HG03066 (cell line): ENCODE measurements at regions not wholly inside any gene's neighbourhood (a gene's known extent, or its start where the extent isn't known, plus 50 kb on each side); places are given as distances from the start of the nearest gene placed in this dataset.
"Not testable (repeated sequence)": the region's sequence is repeated elsewhere in the genome, so short reads cannot be mapped to it uniquely, and the experiment has no call there.

Experiments
- ATAC-seq: cut with Tn5 transposase; IDR thresholded peaks from one replicate; pipeline ENCODE4 v1.9.1; 2021; ENCODE audit warnings: low read depth; ENCODE audit not compliant: unreplicated experiment

GRCh38 chr1:185517808-185518419, 200.9 kb upstream of the IVNS1ABP start:
- no peak for ATAC-seq

GRCh38 chr1:185517301-185517700, 200.3 kb upstream of the IVNS1ABP start:
- not testable (repeated sequence) for ATAC-seq

DNA sequence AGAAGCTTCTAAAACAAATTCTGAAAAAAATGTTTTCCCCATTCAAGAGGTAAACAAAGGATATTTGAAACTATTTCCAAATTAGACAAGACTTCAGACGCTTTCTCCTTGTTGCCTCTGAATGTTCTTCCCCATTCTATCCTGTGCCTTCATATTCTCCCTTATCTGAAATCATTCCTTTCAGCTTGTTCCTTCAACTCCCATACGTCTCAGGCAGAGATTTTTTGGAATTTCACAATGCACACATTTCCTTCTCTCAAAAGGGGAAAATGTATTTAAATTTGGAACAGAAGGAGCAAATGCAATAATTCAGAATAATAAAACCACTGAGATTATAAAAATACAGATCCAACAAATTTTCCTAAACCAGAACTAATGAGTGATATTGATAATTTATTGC, 198.7 kb upstream of the IVNS1ABP start:
- ATAC-seq = no peak

DNA sequence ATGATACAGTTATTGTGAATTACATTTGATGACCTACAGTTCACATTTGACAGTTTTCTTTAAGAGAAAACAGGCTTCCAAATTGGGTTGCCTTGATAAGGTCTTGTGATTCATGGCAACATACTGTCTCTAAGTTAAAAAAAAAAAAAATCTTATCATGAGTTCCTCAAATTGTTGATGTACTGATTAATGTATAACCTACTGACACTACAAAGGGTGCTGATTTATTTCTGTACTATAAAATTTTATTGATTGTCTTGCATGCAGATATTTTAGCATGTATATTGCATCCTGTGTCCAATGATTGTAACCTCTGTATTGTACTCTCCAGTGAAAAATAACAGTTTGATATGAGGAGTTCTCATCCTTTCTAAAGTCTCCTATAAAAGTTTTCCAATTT, 197.3 kb upstream of the IVNS1ABP start:
- ATAC-seq = no peak

DNA sequence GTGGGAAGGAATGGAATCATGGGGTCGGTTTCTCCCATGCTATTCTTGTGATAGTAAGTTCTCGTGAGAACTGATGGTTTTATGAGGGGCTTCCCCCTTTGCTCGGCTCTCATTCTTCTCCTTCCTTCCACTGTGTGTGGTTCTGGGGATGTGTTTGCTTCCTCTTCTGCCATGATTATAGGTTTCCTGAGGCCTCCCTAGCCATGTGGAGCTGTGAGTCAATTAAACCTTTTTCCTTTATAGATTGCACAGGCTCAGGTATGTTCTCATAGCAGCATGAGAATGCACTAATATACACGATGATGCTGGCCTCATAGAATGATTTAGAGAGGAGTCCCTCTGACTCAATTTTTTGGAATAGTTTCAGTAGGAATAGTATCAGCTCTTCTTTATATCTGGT, 195.4 kb upstream of the IVNS1ABP start:
- no peak for ATAC-seq

GRCh38 chr1:185501099-185501498, 184.1 kb upstream of the IVNS1ABP start:
- no peak for ATAC-seq

DNA sequence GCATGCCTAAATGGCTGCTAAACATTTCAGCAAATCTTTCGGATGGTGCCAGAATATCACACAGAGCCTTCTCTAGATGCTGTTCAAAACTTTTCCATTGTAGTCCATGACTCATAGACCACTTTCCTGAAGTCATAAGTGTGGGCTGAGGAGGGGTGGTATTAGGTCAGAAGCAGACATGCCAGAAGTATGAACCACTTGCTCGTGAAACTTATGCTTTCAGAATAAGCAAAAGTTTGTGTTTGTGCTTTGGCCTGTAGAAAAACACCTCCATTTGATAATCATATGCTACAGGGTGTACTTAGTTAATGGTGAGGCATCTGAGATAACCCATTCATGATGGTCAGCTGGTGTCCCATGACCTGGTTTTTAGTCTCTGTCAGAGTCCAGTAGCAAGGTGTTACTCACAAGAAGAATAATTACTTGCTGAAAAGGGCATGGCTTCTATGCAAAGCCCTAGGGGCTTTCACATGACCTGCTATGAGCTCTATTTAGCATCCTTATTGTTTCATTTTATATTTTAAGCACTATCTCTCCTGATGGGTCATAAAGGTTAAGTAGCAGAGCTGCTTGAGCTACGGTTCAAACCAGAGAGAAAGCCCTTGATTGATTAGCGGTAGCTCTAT, 183.1 kb upstream of the IVNS1ABP start:
- no peak for ATAC-seq

DNA sequence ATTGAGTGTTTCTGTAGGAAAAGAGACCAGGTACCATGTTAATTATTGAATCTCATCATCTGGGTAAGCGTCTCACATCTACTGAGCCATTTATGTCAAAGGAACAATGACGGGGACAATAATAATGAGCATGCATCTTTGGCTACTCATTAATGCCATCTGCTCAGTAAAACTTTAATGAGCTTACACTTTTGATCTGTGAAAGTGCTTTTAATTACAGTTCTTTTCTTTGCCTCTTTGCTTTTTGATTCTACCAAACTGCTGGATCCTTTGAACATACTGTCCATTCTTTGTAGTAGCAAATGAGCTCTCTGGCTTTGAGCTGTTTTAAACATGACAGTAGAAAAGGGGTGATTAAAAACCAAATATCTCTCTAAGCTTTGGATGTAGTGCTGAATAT, 181.2 kb upstream of the IVNS1ABP start:
- no peak for ATAC-seq

GRCh38 chr1:185497177-185497576, 180.1 kb upstream of the IVNS1ABP start:
- ATAC-seq = no peak

- ATAC-seq = no peak
Measured at GRCh38 chr1:185495898-185496297, 178.9 kb upstream of the IVNS1ABP start.

DNA sequence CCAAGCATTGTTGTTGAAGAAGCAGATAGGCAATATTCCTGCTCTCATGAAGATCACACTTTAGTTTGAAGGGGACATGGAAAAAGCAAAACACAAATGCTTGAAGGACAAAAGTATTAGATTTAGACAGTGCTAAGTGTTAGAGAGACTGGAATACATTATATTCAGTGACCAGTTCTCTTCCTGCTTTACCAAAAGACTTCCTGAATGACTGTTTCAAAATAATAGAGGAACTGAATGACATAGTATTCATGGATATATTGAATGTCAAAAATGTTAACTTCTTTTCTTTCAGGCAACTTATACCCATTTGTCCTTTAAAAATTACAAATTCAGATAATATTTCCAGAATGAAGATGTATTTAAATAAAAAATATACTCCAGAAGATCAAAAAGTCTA, 178.0 kb upstream of the IVNS1ABP start:
- no peak for ATAC-seq

DNA sequence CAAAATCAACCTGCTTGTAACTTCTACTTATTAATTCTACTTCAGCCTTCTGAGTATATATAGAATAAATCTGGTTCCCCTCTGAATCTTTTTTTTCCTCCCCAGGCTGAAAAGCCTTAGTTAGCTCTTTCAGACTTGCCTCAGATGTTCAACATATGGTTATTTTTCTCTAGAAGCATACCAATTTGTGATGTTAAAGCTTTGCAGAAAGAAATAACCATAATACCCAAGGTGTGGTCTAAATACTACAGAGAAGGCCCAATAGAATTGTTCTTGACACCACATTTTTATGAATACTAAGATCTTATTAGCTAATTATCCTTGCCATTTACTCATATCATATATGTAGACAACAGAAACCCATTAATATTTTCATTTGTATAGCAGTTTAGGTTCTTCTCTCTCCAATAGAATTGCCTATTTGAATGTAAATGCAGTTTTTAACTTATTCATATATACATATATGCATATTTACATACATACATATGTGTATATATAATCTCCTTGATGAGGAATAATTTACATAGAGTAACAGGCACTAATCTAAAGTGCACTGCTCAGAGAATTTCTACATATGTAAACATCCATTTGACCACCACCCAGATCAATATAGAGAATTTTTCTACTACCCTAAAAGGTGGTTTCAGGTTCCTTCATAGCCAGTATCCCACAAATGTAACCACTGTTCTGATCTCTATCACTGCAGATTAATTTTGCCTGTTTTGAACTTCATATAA, 175.2 kb upstream of the IVNS1ABP start:
- no peak for ATAC-seq

GRCh38 chr1:185491604-185492003, 174.6 kb upstream of the IVNS1ABP start:
- no peak for ATAC-seq

DNA sequence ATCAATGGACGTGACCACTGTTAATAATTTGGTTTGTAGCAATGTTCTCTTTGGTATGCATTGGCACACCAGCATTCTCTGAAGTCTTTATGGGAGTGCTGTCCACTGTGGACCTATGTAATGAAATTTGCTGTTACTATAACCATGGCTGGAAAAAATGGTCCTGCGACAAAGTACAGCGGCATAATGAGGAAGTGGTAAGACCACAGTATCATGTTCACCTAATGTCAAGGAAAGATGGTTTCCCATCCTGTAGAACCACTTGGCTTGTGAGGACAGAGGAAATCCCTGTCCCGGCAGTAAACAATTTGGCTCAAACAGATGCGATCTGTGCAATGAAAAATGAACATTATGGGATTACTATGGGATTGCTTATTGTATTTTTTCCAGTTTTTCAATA, 173.9 kb upstream of the IVNS1ABP start:
- ATAC-seq = no peak

GRCh38 chr1:185489406-185489805, 172.4 kb upstream of the IVNS1ABP start:
- ATAC-seq = no peak

- ATAC-seq = no peak
Measured at GRCh38 chr1:185488808-185489207, 171.8 kb upstream of the IVNS1ABP start.

- ATAC-seq = no peak
Measured at GRCh38 chr1:185487936-185488335, 170.9 kb upstream of the IVNS1ABP start.

DNA sequence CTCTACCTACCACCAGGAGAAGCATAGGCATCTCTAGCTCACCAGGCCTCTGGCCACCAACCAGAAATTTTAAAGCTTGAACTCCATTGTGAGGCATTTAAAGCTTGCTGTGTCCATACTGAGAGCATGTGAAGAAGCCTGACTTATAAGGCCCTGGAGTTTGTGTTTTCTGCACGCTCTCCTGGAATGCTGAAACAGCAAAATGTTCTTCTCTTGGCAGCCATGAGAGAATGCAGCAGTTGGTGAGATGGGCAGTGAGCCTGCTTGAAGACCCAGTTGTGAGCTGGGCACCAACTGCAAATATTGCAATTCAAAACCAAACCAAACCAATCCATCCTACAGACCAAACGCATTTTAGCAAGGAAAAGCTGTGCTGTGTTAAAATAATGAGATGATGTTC, 170.0 kb upstream of the IVNS1ABP start:
- no peak for ATAC-seq

DNA sequence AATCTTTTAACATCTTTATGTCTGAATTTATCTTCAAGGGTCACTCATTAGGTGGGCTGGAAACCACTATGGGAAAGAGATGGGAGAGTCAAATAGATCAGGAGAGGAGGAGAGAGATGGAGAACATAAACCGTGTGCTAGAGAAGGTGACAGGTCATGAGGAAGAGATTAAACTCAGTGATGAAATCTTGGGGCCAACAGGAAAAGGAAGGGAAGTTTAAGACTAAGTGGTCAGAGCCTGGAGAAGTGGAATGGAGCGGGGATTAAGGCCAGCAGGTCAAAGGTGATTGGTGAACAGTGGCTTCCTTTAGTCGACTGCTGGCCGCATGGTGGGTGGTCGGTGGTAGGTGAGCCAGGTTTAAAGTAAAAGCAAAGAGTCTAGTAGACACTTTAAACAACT, 169.3 kb upstream of the IVNS1ABP start:
- no peak for ATAC-seq

DNA sequence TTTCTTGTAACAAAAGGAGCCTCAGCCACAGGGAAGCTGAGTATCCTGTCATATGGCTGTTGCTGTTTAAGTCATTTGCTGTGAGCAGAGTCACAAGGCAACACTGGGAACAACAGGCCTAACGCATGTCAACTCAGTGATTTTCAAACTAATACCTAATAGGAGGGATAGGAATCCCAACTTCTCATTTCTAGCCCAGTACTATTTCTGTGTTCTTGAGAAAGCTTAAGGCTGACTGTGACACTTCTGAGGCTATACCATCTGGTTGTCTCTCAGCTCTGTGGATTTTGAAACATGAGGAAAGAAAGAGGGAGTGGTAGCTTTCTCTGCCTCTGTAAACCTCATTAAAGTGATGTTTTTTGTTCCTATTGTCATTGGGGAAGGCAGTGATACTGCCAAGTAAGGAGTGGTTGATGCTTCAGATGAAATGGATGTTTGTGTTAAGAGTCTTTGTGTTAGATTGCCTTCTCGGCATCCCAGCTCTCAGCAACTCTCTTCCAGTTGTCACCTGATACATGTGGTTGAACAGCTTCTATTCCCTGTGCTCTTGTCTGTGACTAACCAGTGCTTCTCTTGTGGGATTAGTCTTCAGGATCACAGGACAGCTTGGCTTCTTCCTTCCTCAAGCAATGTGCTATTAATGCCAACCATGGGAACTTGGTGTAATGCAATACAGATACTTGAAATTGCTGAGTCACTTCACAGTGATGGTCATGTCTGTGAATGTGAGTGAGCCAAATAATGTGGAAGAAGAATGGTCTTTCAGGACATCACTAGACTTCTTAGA, 166.8 kb upstream of the IVNS1ABP start:
- no peak for ATAC-seq

DNA sequence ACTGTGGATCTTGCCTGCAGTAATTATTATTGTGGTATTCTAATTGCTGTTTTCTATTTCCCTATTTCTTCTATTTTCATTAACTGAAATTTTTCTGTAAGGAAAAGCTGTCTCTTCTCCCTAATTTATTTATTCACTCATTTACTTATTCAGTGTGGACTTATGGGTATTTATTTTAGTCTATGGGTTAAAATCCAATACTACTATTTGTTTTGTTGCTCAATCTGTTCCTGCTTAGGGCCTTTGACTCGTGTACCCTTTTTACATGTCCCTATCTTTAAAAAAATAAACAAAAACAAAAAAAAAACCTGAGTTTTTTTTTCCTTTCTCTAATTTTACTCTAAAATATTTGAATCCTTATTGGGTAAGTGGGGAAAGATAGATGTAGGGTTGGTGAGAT, 166.2 kb upstream of the IVNS1ABP start:
- no peak for ATAC-seq
